Activated T-cell treated with anti-CD3 and anti-CD28 coated beads for 4 hours (primary cell): ENCODE measurements at regions not wholly inside any gene's neighbourhood (a gene's known extent, or its start where the extent isn't known, plus 50 kb on each side); places are given as distances from the start of the nearest gene placed in this dataset.

Source experiments
- DNase-seq: peaks from one replicate; pipeline ENCODE4 v3.0.0-alpha.2; 2020

- no peak for DNase-seq
Measured at GRCh38 chr20:50409495-50409894, 100.7 kb upstream of the PTPN1 start.

GRCh38 chr20:50410343-50410742 lies 99.8 kb upstream of the PTPN1 start:
- no peak for DNase-seq

GRCh38 chr20:50412069-50412468 lies 98.1 kb upstream of the PTPN1 start:
- no peak for DNase-seq

GRCh38 chr20:50412499-50412898 lies 97.7 kb upstream of the PTPN1 start:
- no peak for DNase-seq

GRCh38 chr20:50413088-50413500 lies 97.1 kb upstream of the PTPN1 start:
- DNase-seq = no peak

- DNase-seq = no peak
Measured at GRCh38 chr20:50415021-50415515, 95.1 kb upstream of the PTPN1 start.

- DNase-seq = no peak
Measured at GRCh38 chr20:50415516-50416268, 94.5 kb upstream of the PTPN1 start.

- no peak for DNase-seq
Measured at GRCh38 chr20:50416269-50417022, 93.7 kb upstream of the PTPN1 start.

- DNase-seq = no peak
Measured at GRCh38 chr20:50417023-50417329, 93.2 kb upstream of the PTPN1 start.

- no peak for DNase-seq
Measured at GRCh38 chr20:50417484-50418235, 92.5 kb upstream of the PTPN1 start.

- no peak for DNase-seq
Measured at GRCh38 chr20:50418890-50419642, 91.1 kb upstream of the PTPN1 start.

GRCh38 chr20:50420380-50420779 lies 89.8 kb upstream of the PTPN1 start:
- no peak for DNase-seq

- no peak for DNase-seq
Measured at GRCh38 chr20:50421356-50422340, 88.5 kb upstream of the PTPN1 start.

- DNase-seq = no peak
Measured at GRCh38 chr20:50423758-50424157, 86.4 kb upstream of the PTPN1 start.

- DNase-seq = no peak
Measured at GRCh38 chr20:50425076-50425475, 85.1 kb upstream of the PTPN1 start.

GRCh38 chr20:50426866-50427718 lies 83.1 kb upstream of the PTPN1 start:
- no peak for DNase-seq

- no peak for DNase-seq
Measured at GRCh38 chr20:50427719-50428083, 82.5 kb upstream of the PTPN1 start.

- no peak for DNase-seq
Measured at GRCh38 chr20:50428097-50428828, 81.9 kb upstream of the PTPN1 start.

- no peak for DNase-seq
Measured at GRCh38 chr20:50429412-50429811, 80.8 kb upstream of the PTPN1 start.

GRCh38 chr20:50431066-50431450 lies 79.1 kb upstream of the PTPN1 start:
- no peak for DNase-seq
